GM18519 (cell line): ENCODE measurements at regions not wholly inside any gene's neighbourhood (a gene's known extent, or its start where the extent isn't known, plus 50 kb on each side); places are given as distances from the start of the nearest gene placed in this dataset.

Experiments
- ATAC-seq: cut with Tn5 transposase; IDR thresholded peaks from one replicate; pipeline ENCODE4 v1.9.1; 2021; ENCODE audit warnings: mild to moderate bottlenecking, moderate library complexity; ENCODE audit not compliant: unreplicated experiment, low FRiP score

- no peak for ATAC-seq
These were observed 836.0 kb downstream of the JRKL start for GRCh38 chr11:97225794-97226193.

GRCh38 chr11:97229936-97230335, 840.1 kb downstream of the JRKL start:
- ATAC-seq, result no peak

DNA sequence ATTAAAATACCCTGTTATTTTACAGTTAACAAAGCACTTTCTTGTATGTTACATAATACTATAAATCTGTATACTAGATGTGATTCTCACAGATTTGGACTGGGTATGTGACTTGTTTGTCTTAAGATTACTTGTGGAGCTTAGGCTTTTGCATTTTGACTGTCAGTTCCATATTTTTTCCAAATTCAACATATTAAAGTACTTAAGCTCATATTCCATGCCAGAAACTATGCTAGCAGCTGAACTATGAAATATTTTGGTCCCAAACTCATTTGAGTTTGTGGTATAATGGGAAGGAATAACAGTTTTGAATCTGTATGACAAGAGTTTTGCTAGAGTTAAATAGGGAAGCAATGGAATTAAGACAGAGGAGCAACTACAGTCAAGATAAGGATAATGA, 841.4 kb downstream of the JRKL start:
- no peak for ATAC-seq

GRCh38 chr11:97234016-97234415, 844.2 kb downstream of the JRKL start:
- no peak for ATAC-seq

GRCh38 chr11:97237151-97237550, 847.3 kb downstream of the JRKL start:
- no peak for ATAC-seq

GRCh38 chr11:97247601-97248000, 857.8 kb downstream of the JRKL start:
- ATAC-seq, result no peak

DNA sequence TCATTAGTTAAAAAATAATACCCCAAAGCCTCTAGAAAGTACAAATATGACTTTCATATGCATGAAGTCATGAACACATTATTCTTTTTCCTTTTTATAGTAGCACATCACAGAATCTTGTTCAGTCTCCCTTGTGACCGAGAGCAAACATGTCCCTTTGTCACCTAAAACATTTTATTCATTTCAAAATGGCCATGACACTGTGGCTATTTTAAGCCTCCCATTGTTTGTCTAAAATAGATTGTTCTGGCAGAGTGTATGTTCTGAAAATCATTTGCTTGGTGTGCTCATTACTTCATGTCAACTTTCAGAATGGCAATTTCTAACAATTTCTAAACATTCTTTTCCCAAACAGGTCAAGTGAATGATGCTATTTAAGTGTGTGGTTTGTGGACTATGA, 865.0 kb downstream of the JRKL start:
- no peak for ATAC-seq

DNA sequence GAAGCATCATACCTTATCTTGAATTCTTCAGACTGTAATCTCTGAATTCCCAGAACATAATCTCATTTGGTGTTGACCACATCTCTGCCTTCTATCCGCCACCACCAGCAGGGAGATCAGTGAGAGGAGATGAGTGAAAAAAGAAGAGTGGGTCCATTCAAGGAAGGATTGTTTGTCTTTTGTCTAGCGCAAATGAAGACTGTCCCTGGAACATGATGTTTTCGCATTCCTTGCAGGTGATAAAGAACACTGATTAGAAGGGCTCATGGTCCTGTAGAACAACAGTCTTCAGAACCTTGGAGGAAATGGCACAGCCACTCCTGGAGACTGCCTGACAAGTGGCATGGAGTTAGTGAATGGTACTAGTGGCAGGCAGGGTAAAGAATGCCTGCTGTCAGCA, 869.6 kb downstream of the JRKL start:
- no peak for ATAC-seq

- ATAC-seq, result no peak
These were observed 870.1 kb downstream of the JRKL start for GRCh38 chr11:97259884-97260283.

GRCh38 chr11:97263183-97263858, 873.5 kb downstream of the JRKL start:
- ATAC-seq, result no peak

DNA sequence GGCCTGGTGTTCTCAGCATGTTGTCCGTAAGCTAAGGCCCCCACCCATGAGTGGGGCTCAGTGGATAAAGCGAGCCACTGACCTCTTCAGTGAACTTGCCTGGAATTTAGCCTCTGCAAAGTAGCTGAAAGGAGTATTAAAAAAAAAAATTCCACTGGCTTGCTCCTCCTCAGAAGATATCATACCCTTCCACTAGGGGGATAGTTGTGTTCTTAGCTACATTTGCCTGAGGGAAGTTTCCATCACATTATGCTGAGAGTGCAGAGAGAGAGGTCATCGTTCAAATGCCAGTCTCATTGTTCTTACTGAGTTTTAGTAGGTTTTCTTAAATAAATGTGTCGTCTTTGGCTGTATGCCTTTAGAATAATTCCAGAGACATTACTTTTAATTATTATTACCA, 879.7 kb downstream of the JRKL start:
- peak; percentile 49 for ATAC-seq

DNA sequence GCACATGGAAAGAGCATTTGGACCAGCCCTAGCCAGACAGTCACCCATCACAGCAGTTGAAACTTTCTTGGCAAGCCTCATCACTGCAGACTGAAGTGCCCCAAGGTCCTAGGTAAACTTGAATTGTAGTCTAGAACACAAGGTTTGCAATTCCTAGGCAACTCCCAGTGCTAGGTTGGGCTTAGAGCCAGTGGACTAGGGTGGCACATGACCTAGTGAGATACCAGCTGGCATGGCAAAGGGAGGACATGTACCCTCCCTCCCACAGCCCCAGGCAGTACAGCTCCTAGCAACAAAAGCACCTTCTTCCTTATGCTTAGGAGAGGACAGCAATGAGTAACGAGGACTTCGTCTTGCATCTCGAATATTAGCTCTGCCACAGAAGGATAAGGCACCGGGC, 889.5 kb downstream of the JRKL start:
- no peak for ATAC-seq

DNA sequence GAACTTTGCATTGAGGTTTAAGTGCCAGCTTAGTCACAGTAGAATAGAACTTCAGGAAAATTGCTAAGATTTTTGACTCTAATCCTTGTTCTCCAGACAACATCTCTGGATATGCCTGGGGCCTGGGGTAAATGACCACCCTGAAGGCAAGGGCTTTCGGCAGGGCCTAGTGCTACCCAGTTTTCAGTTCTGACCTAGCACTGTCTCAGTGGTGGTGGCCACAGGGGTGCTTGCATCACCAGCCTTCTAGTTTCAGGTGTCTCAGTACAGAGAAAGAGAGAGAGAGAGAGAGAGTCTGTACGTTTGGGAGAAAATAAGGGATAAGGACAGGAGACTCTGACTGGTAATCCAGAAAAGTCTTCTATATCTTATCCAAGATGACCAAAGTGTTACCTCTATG, 890.5 kb downstream of the JRKL start:
- no peak for ATAC-seq

GRCh38 chr11:97289823-97290222, 900.0 kb downstream of the JRKL start:
- ATAC-seq, result no peak

DNA sequence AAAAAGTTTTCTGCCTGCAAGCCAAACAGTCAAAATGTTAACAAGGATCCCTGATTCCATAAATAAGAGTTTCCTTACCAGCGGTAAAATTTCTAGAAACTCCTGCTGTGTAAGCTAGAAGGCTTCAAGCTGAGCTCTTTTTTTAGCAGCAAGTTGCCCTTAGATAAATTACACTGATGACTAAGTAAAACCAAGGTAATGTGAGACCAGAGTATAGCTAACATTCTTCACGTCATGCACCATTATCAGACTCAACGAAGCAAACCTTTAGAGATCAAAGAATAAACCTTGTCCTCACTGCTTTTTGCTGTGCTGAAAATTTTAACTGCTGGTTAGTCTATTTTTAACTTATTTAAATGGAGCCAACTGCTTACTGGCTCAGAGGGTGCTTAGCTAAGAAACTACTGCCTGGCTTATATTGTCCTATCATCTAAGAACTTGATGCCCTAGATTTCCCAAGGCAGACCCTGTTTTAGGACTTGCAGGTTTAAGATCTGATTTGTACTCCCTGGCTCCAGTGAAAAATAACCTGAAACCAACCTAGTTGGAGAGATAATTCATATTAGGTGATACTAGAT, 900.7 kb downstream of the JRKL start:
- ATAC-seq, result no peak

GRCh38 chr11:97296301-97296700, 906.5 kb downstream of the JRKL start:
- no peak for ATAC-seq

DNA sequence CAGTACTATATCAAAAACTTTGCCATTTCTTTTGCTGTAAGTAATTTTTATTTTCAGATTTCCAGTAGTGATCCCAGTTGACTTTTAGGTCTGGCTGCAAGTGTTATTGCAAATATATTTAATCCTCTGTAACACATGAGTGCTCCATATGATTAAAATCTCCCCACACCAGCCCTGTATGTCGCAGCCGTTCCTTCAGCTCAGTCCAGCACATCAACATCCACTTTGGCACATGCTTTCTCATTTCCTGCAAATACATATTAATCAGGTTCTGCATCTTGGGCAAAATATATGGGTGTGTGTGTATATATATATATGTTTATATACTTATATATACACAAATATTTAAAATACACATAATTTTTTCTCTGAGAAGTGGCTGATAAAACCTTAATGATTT, 919.5 kb downstream of the JRKL start:
- no peak for ATAC-seq

GRCh38 chr11:97325693-97326092, 935.9 kb downstream of the JRKL start:
- ATAC-seq, result no peak

- ATAC-seq, result no peak
These were observed 942.5 kb downstream of the JRKL start for GRCh38 chr11:97332271-97332670.

GRCh38 chr11:97336064-97336463, 946.3 kb downstream of the JRKL start:
- ATAC-seq, result no peak

DNA sequence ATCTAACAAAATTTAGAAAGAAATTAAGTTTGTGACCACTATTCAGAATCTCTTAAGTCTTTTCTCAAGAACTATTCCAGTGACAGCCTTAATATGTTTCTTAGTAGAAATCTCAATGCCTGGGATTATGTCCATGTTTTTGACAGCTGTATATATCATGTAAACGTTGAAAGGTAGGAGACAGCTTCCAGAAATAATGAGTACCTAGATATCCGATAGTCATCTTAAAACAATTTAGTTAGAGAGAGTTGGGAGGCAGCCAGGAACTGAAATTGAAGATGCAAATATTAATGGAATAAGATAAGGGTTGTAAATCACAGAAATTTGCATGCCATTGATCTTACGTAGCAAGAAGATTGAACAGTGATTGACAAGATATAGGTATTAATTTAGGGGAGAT, 955.2 kb downstream of the JRKL start:
- no peak for ATAC-seq

GRCh38 chr11:97349201-97349600, 959.4 kb downstream of the JRKL start:
- ATAC-seq, result no peak

- ATAC-seq, result no peak
These were observed 962.1 kb downstream of the JRKL start for GRCh38 chr11:97351939-97352338.
